Bone marrow (tissue), 2 donors: ENCODE measurements at regions not wholly inside any gene's neighbourhood (a gene's known extent, or its start where the extent isn't known, plus 50 kb on each side); places are given as distances from the start of the nearest gene placed in this dataset.
"Not testable (repeated sequence)": the region's sequence is repeated elsewhere in the genome, so short reads cannot be mapped to it uniquely, and the experiment has no call there.

ENCODE experiments used
- DNase-seq, 2 donors: peaks; one replicate each; lab custom pipeline; 2025; lab: John Stamatoyannopoulos, UW

- DNase-seq = no peak
Measured at GRCh38 chr14:44785096-44785495, 176.7 kb downstream of the KLHL28 start.

GRCh38 chr14:44783901-44784300 is 177.8 kb downstream of the KLHL28 start:
- DNase-seq = no peak

GRCh38 chr14:44782775-44783238 is 178.9 kb downstream of the KLHL28 start:
- no peak for DNase-seq

- no peak for DNase-seq
Measured at GRCh38 chr14:44780989-44781388, 180.8 kb downstream of the KLHL28 start.

- DNase-seq = no peak
Measured at GRCh38 chr14:44778604-44779003, 183.1 kb downstream of the KLHL28 start.

- no peak for DNase-seq
Measured at GRCh38 chr14:44777584-44777983, 184.2 kb downstream of the KLHL28 start.

GRCh38 chr14:44775248-44775647 is 186.5 kb downstream of the KLHL28 start:
- no peak for DNase-seq

- no peak for DNase-seq
Measured at GRCh38 chr14:44774396-44774795, 187.4 kb downstream of the KLHL28 start.

GRCh38 chr14:44771496-44771895 is 190.3 kb downstream of the KLHL28 start:
- no peak for DNase-seq

- DNase-seq = no peak
Measured at GRCh38 chr14:44770201-44770600, 191.5 kb downstream of the KLHL28 start.

GRCh38 chr14:44768935-44769334 is 192.8 kb downstream of the KLHL28 start:
- no peak for DNase-seq

GRCh38 chr14:44767646-44768173 is 194.0 kb downstream of the KLHL28 start:
- no peak for DNase-seq

- no peak for DNase-seq
Measured at GRCh38 chr14:44766285-44766684, 195.5 kb downstream of the KLHL28 start.

- DNase-seq = no peak
Measured at GRCh38 chr14:44763356-44763755, 198.4 kb downstream of the KLHL28 start.

- DNase-seq = no peak
Measured at GRCh38 chr14:44759277-44759676, 202.5 kb downstream of the KLHL28 start.

GRCh38 chr14:44756554-44756953 is 205.2 kb downstream of the KLHL28 start:
- no peak for DNase-seq

GRCh38 chr14:44745371-44745770 is 216.4 kb downstream of the KLHL28 start:
- DNase-seq = no peak

- DNase-seq = no peak
Measured at GRCh38 chr14:44742202-44742601, 219.5 kb downstream of the KLHL28 start.

GRCh38 chr14:44741431-44741830 is 220.3 kb downstream of the KLHL28 start:
- no peak for DNase-seq

- DNase-seq = no peak
Measured at GRCh38 chr14:44736326-44736725, 225.4 kb downstream of the KLHL28 start.

GRCh38 chr14:44732144-44732543 is 225.1 kb upstream of the FSCB start:
- DNase-seq = no peak

GRCh38 chr14:44730860-44731259 is 223.8 kb upstream of the FSCB start:
- no peak for DNase-seq

- not testable (repeated sequence) for DNase-seq
Measured at GRCh38 chr14:44721395-44721794, 214.3 kb upstream of the FSCB start.

GRCh38 chr14:44720707-44721106 is 213.6 kb upstream of the FSCB start:
- no peak for DNase-seq
